Erythroblast (primary cell): ENCODE measurements at regions not wholly inside any gene's neighbourhood (a gene's known extent, or its start where the extent isn't known, plus 50 kb on each side); places are given as distances from the start of the nearest gene placed in this dataset.

Experiments used
- GATA1 ChIP-seq: IDR thresholded peaks from 2 replicates; pipeline ENCODE4 v1.6.1; 2011; ENCODE audit warnings: low read depth, mild to moderate bottlenecking, control low read depth, low read length, moderate library complexity
- POLR2A ChIP-seq: IDR thresholded peaks from 2 replicates; pipeline ENCODE4 v1.6.1; 2011; ENCODE audit warnings: mild to moderate bottlenecking, low read length

- TF ChIP-seq POLR2A = no peak
- TF ChIP-seq GATA1 = no peak
Measured at GRCh38 chr1:193438312-193438711, 251.9 kb upstream of the B3GALT2 start.
